ENCODE measurements at regions not wholly inside any gene's neighbourhood (a gene's known extent, or its start where the extent isn't known, plus 50 kb on each side); places are given as distances from the start of the nearest gene placed in this dataset.
"Not testable (repeated sequence)": the region's sequence is repeated elsewhere in the genome, so short reads cannot be mapped to it uniquely, and the experiment has no call there.

DNA sequence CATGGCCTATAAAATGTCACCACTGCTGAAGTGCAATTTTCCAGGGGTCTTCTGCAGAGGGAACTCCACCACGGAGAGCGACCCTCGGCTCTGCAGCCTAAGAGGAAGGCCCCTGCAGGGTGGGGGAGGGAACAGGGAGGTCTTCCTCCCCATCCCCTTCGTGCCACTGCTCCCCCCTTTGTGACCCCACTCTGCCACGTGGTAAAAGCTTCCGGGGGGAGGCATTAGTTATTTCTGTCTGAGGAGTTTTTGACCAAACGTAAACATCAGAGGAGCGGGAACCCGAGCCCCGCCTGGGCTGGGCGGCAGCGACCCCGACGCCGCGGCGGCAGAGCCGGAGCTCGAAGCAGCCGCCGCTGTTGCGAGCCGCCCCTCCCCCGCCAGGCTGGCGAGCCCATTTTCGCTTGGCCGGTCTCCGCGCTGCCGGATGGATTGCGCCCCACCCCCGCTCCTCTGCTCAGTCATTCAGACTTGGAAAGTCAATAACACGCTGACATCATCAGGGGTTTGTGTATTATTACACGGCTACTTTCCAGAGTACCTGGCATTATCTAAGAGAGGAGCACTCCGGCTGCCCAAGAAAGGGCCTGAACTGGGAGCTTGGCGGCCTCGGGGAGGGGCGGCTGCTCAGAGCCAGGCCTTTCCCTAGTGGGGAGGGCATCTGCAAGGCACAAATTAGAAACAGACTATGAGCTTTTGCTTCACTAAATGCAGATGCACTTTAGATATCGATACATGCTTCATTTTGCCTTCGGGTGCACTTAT, 162.5 kb upstream of the TBL1XR1 start:
- peak; percentile 96 for DNase-seq

GRCh38 chr3:177361081-177361938, 164.0 kb upstream of the TBL1XR1 start:
- DNase-seq = peak; percentile 72

DNA sequence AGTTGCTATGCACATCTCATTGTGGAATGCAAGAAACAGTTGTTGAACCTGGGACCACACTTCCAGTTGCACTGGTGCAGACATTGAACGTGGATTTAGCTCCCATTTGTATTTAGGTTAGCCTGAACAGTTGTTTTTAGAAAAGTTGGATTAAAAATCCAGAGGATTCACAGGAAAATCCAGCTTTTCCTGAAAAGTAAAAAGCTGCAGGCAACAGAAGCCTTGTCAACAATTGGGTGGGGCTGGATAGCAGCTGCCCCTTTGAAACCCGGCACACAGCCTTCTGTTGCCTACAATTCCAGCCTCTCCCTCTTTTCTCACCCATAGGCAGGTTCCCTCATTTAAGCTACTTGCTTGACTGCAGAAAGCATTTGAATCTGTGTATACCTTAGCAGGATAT, 165.3 kb upstream of the TBL1XR1 start:
- no peak for DNase-seq

- DNase-seq = no peak
Observed at GRCh38 chr3:177364236-177364635, 167.0 kb upstream of the TBL1XR1 start.

DNA sequence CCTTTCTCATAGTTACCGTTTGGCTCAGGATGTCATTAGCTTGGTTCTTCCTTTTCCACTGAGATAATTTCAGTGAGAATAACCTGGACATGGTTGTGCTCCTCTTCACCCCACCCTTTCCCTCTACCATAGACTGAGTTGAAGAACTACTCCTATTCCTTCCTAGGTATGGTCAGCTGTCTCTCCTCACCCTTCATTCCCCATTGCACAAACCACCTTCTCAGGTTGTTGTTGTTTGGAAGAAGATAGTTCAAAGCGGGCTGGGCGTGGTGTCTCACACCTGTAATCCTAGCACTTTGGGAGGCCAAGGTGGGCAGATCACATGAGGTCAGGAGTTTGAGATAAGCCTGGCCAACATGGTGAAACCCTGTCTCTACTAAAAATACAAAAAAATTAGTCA, 168.0 kb upstream of the TBL1XR1 start:
- not testable (repeated sequence) for DNase-seq

GRCh38 chr3:177367788-177368187, 170.5 kb upstream of the TBL1XR1 start:
- DNase-seq = no peak

GRCh38 chr3:177370246-177370822, 173.1 kb upstream of the TBL1XR1 start:
- no peak for DNase-seq

- no peak for DNase-seq
Observed at GRCh38 chr3:177371146-177371545, 173.9 kb upstream of the TBL1XR1 start.

DNA sequence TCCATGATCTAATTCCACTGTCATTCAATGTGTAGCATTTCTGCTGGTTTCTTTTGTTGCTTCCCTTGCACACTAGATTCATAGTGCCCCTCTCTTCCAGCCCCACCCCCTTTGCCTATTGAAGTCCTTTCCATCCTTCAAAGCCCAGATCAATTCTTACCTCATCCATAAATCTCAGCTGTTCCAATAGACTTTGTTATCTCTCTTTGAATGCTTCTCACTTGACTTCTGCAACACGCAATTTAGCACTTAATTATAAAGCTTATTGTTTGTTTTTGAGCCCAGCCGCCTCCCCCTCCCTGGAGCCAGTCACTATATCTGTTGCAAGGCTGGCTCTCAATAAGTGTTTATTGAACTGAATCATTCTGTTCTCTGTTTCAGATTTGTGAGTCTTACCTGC, 174.6 kb upstream of the TBL1XR1 start:
- DNase-seq = no peak

DNA sequence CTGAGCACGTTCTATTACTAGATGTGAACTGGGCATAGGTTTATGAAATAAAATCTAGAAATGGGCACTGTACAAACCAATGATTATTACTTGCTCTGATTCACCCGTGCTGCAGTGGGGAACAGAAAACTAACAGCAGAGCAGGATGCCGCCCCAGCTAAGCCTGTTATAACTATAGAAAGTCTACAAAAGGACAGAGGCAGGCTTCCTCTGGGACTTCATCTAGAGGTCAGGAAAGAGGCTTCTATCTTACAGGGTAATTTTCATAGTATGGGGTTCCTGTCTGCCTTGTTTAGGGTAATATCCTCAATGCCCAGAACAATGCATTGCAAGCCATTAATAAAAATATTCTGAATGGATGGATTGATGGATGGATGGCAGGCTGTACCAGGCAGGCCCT, 177.0 kb upstream of the TBL1XR1 start:
- no peak for DNase-seq

DNA sequence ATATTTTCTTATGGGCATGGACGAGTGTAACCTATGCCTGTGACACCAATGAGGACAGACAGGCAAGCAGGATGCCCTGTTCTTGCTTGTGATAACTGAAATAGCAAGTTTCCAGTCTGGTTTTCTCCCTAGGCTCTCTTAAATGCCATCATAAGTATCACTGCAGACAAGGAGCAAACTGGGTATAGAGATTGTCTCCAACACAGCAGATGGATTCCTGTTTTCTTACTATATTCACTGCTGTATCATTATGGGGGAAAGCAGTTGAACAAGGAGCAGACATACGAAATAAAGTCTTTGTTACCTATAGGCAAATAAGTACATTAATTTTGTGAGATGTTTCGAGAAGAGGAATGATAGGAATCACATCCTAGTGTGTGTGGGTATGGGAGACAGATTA, 178.0 kb upstream of the TBL1XR1 start:
- no peak for DNase-seq

DNA sequence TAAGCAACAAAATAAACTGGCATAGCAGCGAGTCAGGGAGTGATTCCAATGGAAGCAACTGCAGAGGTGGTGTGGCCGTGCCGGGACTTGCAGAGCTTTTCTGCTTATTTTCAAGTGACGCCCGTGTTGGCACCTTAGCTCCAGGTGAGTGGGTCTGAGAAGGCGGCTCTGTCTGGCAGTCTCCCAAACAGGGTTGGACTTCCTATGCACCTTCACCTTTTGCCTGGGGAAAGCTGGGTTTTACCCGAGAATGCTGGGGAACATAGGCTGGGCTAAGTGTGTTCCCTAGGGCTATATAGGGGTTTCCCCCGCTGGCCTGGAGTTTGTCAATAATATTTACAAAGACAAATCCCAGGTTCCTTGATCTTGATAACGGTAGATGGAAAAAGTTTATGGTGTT, 179.9 kb upstream of the TBL1XR1 start:
- no peak for DNase-seq

DNA sequence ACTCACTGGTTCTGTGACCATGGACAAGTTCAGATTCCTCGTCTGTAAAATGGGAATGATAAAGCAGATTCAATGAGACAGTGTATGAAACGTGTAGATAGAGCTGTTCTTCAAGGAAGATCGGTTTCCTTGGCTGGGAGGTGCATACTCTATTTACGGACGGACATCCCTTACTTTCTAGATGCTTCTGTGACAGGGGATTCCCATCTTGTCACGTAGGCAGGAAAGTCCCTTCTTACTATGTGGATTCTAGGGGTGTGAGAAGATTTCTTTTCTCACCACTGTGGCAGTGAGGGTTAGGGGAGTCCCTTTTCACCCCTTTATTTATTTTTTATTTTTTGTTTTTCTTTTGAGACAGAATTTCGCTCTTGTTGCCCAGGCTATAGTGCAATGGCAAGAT, 180.9 kb upstream of the TBL1XR1 start:
- no peak for DNase-seq

DNA sequence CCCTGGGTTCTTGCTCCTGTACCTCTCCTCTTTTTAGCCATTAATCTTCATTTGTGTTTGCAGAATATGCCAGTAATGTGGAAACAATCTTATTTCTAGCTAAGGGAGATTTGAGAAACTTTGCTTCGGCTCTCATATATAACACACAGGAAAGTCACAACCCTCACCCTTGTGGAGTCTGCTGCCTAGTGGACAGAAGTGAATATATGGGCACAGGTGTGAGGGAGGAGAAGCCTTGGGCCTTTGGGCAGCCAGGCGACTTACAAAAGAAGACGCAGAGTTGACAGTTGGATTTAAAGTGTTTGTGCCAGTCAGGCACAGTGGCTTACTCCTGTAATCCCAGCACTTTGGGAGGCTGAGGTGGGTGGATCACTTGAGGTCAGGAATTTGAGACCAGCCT, 181.8 kb upstream of the TBL1XR1 start:
- DNase-seq = no peak

GRCh38 chr3:177381070-177381469, 183.8 kb upstream of the TBL1XR1 start:
- DNase-seq = no peak

GRCh38 chr3:177382944-177383343, 185.7 kb upstream of the TBL1XR1 start:
- DNase-seq = no peak

DNA sequence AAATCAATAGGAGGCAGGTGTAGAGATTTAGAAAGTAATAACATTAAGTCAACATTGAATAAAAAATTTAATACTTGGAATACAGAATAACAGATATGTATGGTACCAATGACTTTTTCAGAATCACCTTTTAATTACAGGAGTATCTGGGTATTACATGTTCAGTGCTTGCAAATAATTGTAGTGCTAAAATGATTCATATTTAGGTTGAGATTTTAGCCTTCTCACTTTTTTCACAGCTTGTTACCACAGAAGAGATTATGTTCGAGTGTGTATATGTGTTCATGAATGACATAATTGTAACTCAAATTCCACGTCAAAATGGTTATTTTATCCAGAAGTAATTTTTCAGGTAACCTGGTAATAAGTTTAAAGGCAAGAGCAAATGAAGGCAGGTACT, 187.9 kb upstream of the TBL1XR1 start:
- DNase-seq = no peak

- DNase-seq = peak; percentile 47
Observed at GRCh38 chr3:177385831-177386301, 188.6 kb upstream of the TBL1XR1 start.

DNA sequence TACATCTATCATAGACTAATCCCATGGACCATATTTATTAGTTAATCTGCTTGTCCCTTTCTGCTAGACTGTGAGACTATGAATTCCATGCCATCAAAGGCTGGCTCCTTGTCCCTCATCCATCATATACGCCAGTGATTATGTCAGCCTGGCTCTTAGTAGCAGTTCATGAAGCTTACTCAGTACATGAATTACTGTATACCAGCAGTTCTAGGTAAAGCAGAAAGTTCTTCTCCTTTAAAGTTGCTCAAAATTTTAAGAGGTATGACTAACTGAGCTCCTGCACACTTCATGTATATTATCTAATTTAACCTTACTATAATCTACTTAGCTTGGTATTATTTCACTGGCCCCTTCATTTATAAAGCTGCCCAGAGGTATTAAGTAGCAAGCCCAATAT, 190.9 kb upstream of the TBL1XR1 start:
- DNase-seq = no peak

GRCh38 chr3:177394231-177395024, 197.1 kb upstream of the TBL1XR1 start:
- DNase-seq = not testable (repeated sequence)

- DNase-seq = no peak
Observed at GRCh38 chr3:177396733-177397132, 199.5 kb upstream of the TBL1XR1 start.

DNA sequence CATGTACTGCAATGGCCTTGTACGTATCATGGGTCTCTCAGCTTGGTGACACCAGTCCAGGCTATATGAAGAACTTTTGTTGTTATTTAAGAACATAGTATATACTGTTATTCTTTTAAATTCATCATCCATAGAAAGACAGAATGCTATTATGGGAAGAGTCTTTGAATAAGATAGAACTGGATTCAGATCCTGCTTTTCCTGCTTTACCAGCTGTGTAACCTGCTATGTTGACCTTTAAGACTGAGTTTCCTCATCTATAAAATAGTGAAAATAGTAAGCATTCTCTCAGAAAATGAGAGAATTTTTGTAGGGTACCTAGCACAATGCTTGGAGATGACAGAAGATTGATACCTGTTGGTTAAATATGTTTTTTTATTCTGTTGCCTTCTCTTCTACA, 204.1 kb upstream of the TBL1XR1 start:
- no peak for DNase-seq

GRCh38 chr3:177402533-177402932, 205.3 kb upstream of the TBL1XR1 start:
- no peak for DNase-seq
